ENCODE measurements at regions not wholly inside any gene's neighbourhood (a gene's known extent, or its start where the extent isn't known, plus 50 kb on each side); places are given as distances from the start of the nearest gene placed in this dataset.

DNA sequence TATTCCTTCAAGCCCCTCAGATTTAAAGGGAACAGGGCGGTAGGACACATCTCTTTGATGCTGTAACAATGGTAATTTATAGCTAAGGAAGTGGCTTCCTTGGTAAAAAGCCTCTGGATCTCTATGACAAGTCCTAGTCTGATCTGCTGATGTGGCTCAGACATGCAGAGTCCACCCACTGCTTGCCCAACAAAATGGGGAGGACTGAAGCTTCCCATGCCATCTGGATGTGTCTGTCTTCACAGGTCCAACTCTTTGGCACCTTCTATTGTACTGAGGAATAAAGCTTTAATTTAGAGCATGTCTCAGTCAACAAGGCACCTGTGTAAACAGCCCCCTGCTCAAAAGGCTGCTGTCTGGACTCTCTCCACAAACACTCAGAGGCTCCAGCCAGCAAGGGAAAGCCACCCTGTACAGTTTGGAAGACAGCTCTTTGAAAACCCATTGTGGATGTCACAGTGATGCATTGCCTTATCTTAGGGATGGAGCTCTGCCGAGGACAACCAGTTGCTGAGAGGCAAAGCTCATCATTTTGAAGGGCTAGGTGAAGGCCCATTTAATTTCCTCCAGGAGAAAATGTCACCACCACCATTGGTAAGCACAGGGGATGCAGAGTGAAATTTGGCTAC lies 348.6 kb upstream of the GRM7 start:
- no peak for DNase-seq (ENCODE audit: low read depth)

DNA sequence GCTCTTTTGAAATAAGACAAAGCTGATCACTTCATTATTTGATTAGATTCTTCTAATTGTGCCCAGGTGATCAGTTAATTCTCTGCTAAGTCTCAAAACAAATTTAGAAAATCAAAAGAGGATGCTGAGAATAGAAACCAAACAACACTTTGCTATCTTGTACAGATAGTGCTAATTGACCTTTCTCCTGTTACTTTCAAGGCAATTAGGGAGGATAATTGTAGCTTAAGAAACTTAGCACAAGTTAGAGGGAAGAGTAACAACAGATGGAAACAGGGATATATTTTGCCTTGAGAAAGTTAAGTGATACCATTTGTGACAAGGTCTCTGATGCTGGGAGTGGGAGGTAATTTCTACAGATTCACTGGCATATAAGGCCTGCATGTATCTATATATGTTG lies 344.8 kb upstream of the GRM7 start:
- no peak for DNase-seq (ENCODE audit: low read depth)

DNA sequence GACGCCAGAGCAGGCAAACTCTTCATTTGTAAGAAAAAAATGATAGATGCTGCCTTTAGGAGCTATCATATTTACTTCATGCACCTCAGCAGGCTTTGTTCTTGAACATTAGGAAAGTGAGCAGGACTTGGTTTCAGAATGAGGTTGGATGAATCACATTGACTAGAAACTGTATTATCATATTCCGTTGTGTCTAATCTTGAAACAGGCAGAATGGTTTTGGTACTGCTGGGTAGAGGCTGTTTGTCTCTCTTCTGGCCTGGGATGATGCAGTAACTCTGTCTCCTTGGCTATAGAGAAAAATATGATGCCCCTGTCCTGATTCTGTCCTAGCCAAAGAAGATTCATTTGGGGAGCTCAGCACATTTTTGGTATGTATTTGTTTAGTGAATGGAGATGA lies 344.2 kb upstream of the GRM7 start:
- no peak for DNase-seq (ENCODE audit: low read depth)

DNA sequence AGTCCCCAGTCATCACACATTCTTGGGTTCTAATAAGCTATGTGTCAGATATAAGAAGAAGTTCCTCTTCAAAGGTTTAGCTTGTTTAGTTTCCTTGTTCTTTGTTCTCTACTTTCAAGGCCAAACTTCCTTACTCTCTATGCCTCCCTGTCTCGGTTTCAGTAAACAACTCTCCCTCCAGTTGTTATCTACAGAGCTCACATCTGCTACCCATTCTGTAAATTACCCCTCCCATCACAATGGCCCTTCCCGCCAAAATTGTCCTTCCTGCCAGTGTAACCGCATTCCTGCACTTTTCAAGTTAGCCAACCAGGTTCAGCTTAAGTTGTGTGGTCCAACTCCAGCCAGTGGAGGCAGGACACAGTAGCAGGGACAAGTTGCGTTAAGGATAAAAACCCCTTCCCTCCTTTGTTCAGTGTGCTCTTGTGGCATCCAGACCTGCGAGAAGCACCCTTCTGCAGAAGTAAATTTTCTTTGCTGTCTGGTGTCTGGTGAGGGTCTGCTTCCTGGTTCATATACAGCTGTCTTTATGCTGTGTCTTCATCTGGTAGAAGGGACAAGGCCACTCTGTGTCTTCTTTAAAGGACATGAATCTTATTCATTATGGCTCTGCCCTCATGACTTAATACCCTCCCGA lies 342.1 kb upstream of the GRM7 start:
- DNase-seq (ENCODE audit: low read depth): no peak

DNA sequence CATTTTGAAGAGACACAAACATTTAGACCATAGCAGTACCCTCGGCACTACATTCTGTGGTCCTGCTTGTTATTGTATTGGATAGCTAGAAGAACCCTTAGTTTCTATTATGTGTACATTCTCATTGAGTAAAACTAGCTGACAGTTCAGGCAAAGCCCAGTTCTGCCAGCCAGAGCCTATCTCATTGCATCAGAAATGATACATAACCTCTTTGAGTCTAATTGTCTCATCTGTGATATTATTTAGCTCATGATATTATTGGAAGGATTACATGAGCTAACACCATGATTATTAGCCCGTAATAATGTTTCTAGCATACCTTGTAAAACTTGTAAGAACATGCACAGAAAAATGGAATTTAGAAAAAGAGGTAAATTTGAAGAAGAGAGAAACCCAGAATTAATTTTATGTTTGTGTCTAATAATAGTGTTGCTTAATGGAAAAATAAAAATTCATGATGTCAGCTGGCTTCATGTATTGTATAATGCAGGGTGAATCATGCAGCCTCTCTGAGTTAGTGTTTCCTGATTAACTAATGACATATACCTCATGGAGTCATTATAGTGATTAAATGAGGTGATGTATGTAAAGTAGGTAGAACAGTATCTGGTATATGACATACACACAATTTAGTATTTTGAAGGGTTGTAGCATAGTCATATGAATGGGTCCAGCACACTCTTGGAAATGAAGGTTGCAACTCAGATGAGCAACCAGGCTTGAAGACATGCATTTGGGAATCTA lies 339.4 kb upstream of the GRM7 start:
- DNase-seq (ENCODE audit: low read depth): no peak

DNA sequence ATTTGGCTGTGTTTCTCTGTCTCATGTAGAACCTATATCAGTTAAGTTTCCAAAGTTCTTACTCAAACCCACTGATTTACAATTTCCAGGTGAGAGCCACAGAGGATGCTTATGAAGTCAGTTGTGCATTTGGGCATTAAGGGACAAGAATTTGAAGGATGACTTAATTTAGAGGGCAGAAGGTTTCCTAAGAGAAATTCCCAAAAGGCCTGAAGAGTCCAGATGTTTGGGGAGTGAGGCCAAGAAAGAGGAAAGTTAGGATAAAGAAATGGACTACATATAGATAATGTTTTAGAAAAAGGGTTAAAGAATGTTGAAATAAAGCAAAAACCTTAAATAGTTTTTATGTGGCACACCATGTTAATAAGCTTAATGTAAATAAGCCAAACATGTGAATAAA lies 338.7 kb upstream of the GRM7 start:
- no peak for DNase-seq (ENCODE audit: low read depth)

DNA sequence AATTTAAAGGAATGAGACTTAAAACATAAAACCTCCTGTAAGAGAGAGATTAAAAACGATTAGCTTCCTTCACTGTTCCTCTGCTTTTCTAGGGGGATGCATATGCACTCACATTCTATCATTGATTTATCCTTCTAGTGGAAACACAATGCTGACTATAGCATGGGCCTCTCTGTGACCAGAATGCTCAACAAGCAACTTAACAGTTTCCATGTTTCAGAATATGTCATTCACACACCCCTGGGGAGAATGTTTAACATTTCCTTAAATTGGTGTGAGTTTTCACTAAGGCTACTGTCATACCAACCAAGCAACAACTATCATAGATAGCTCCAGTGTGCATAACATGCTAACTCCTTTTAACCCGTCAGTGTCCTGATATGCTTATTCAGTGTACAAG lies 337.9 kb upstream of the GRM7 start:
- no peak for DNase-seq (ENCODE audit: low read depth)

DNA sequence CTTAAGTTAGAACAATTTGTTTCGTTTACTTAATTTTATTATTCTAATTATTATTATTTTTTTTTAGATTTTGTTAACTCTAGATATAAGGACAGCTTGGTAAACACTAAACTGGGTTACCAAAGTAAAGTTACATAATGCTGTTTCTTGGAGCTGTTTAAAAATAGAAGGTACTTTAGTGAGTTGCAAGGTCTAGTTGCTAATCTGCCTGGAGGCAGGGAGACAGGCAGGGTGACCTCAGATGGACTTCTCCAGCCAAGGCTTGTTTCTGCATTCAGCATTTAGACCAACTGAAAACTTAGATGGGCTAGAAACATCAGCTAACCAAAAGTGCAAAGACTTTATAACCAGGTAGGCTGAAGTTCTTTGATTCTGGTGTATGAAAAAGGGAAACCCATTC lies 336.4 kb upstream of the GRM7 start:
- DNase-seq (ENCODE audit: low read depth): no peak

DNA sequence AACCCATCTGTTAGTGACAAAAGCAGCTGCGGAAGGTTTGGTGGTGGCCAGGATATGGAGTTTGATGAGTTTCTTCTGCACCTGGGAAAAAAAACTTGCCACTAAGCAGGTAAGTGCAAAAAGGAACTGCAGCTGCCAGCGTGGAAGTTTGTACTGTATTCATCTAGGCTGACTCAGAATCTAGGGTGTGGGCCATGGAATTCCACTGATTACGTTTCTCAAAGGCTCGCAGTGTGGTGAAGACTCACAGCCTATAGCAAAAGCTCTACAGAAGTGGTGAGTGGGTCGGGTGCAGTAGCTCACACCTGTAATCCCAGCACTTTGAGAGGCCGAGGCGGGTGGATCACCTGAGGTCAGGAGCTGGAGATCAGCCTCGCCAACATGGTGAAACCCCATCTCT lies 334.6 kb upstream of the GRM7 start:
- DNase-seq (ENCODE audit: low read depth): no peak

DNA sequence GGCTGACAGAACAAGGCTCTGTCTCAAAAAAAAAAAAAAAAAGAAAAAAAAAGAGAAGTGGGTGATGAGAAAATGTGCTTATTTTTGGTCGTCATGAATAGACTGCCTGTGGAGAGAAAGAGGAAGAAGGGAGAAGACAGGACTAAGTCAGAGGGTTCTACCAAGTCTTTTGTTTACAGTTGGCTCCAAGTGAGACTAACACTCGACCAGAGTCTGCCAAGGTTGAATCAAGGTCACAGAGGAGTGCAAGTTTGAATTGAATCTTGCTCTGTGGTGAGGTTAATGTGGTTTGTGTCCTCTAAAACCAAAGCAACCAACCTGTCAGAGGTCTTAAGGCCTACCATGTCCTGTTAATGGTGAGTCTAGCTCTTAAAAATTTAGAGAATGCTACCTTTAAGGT lies 334.1 kb upstream of the GRM7 start:
- DNase-seq (ENCODE audit: low read depth): no peak

DNA sequence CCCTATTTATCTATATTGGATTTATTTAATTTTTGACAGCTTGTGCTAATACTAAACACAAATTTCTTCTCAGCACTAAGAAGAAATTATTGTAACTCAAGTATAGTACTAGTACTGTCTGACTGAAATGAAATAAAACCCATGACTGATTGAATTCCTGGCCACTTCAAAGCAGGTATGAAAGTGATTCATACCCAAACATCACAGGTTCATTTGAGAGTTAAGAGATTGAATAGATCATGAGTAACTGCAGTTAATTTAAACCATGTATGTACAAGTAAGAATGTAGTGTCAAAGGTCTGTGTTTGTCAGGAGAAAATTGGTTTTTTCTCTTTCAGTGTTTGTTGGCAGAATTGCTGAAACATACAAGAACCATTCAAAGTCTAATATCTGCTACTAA lies 332.0 kb upstream of the GRM7 start:
- no peak for DNase-seq (ENCODE audit: low read depth)

DNA sequence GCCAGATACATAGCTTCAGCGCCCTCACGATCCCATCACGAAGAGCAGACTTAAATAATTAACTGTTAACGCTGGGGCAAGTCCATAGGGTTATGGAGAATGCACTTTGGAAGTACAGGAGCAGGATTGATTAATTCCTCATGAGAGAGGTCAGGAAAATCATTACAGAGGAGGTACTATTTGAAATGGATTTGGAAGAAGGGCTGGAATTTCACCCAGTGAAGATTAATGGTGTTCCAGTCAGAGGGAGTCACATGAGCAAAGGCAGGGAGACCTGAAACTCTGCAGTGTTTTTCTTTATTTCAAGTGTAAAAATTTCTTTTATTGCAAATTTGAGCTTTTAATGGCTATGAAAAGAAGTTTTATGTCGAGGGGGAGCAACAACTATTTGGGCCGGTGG lies 329.8 kb upstream of the GRM7 start:
- DNase-seq (ENCODE audit: low read depth): no peak

DNA sequence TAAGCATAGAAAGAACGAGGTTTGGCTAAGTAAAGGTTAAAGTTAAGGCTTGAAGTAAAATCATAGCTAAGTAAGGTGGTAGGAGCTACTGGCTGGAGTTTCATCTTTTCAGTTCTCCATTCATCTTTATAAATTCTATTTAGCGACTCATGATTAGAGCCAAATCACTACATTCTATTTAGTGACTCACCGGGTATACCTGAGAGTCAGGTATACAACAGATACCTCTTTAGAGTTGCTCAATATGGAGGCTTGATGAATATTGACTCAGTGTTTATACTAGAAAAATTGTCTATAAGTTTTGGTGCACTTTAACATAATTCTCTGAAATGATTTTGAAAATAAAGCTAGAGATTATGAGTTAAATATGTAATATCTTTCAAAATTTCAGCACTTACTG lies 328.8 kb upstream of the GRM7 start:
- no peak for DNase-seq (ENCODE audit: low read depth)

DNA sequence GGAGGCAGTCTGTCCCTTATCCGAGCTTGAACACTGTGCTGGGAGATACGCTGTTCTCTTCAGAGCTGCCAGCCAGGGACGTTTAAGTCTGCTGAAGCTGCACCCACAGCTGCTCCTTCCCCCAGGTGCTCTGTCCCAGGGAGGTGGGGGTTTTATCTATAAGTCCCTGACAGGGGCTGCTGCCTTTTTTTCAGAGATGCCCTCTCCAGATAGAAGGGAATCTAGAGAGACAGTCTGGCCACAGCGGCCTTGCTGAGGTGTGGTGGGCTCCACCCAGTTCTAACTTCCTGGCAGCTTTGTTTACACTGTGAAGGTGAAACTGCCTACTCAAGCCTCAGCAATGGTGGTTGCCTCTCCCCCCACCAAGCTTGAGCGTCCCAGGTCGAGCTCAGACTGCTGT lies 319.9 kb upstream of the GRM7 start:
- DNase-seq (ENCODE audit: low read depth): no peak

DNA sequence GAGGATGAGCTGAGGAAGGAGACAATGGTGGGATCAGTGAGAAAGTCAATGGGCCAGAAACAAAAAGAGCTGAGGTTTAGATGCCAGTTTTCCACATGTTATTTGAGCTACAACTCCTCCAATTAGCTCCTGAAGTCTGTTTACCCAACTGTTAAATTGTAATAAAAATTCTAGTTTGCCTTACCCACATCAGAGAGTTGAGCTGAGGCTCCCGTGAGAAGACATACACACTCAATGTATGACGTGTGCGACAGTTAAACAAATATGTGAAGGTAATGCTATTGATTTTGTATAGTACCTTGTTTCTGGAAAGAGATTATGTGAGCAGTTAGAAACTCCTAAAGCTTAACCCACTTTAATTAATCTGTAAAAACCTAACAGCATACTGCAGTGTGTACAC lies 318.1 kb upstream of the GRM7 start:
- no peak for DNase-seq (ENCODE audit: low read depth)

DNA sequence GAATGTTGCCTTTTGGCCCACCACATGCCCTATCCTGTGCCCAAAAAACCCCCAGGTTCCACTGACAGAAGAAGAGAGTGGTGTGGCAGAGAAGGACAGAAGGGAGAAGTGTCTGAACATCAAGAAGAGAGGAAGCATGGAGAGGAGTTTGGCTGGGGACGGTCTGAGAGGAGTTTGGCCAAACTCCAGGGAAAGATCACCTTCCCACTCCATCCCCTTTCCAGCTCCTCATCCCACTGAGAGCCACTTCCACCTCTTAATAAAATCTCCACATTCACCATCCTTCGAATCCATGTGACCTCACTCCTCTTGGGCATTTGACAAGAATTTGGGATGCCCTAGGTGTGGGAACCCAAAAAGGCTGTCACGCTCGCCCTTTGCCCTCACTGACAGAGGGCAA lies 311.6 kb upstream of the GRM7 start:
- no peak for DNase-seq (ENCODE audit: low read depth)

DNA sequence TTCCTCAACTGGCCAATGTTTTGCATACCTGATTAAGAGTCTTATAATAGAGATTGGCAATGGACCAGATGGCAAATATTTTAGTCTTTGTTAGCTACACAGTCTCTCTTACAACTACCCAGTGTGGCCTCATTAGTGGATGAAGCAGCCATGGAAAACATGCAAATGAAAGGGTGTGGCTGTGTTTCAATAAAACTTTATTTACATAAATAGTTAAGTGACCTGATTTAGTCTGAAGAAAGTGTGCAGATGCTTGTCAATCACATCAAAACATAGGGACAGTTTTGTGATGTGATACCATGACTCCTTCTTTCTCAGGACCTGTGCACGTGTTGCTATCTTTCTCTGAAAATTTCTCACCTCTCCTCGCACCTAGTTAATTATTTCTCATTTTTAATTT lies 309.8 kb upstream of the GRM7 start:
- no peak for DNase-seq (ENCODE audit: low read depth)

DNA sequence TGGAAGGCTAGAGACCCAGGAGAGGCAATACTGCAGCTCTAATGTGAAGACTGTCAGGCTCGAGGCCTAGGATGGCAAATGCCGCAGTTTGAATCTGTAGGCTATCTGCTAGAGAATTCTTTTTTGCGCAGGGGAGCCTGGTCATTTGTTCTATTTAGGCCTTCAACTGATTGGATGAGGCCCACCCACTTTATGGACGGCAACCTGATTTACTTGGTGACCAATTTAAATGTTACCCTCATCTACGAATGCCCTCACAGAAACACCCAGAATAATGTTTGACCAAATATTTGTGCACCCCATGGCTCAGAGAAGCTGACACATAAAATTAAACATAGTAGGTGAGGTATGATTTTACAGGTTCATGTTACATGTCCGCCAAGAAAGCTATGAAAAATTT lies 300.7 kb upstream of the GRM7 start:
- no peak for DNase-seq (ENCODE audit: low read depth)

DNA sequence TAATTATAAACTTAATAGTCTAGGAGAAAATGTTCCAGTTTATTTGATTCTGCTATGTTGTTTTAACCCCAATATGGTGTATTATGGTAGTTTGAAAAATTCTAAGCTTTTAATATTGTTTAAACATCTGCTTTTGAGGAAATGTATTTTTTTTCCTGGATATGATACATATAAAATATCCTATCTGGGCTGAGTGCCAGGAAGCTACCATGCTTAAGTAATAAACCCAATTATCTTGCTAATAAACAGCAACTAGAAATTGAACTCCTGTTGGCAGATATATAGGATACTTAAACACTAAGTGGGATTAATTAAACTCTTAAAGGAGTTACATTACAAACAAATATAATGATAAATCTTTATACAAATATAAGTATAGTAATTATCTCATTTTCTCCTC lies 293.7 kb upstream of the GRM7 start:
- DNase-seq (ENCODE audit: low read depth): no peak

DNA sequence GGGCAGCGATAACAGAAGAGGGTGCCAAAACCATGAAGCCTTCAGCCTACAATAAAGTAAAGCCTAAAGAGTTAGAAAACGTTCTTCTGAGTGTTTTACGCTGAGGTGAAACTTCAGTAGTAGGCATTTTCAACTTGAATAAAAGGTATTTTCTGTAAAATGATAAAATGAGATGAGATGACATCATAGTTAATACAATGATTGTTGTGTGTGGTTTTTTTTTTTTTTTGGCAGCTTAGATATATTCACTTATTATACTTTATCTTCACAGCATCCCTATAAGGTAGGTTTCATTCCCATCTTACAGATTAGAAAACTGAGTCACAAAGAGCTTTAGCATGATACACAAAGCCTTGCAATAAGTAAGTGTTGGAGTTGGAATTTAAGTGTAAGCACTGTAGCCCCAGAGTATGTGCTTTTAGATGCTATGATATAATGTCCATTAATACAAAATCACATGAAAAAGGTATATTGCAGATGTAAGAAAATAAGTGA lies 291.9 kb upstream of the GRM7 start:
- no peak for DNase-seq (ENCODE audit: low read depth)

DNA sequence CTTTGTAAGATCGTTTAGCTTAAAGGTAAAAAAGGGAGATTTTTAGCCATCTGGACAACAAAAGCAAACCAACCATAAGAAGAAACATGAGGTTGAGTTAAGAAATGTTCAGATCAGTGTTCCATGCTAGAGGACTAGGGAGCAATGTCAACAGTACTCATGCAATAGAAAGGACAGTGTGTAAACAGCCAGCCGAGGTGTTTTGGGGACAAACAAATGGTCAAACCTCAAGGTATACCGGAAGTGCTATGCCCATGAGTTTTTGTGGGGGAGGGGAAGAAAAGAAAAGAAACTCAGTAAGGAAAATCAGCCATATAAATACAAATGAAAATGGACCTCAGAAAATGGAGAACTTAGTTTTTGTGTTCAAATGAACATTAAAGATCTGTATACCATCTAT lies 289.5 kb upstream of the GRM7 start:
- no peak for DNase-seq (ENCODE audit: low read depth)

DNA sequence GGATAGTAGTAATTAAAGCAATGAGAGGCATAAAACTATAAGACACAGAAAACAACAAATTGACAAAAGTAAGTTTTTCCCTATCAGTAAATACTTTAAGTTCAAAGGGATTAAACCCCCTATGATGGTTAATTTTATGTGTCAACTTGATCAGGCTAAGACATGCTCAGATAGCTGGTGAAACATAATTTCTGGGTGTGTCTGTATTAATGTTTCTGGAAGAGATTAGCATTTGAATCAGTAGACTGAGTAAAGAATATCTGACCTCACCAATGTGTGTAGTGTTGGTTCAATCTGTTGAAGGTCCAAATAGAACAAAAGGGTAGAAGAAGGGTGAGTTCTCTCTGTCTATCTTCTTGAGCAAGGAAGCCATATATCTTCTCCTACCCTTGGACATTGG lies 283.3 kb upstream of the GRM7 start:
- no peak for DNase-seq (ENCODE audit: low read depth)

DNA sequence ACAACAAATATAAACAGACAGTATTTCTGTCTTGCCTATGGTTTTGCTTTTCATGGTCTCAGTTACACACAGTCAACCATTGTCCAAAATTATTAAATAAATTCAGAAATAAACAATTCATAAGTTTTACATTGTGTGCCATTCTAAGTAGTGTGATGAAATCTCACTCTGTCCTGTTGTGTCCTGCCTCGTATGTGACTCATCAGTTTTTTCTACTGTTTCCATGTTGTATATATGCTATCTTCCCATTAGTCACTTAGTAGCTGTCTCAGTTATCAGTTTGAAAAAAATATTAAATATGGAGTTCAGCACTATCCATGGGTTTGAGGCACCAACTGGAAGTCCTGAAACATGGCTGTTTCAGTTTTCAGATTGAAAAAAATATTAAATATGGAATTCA lies 282.4 kb upstream of the GRM7 start:
- no peak for DNase-seq (ENCODE audit: low read depth)

DNA sequence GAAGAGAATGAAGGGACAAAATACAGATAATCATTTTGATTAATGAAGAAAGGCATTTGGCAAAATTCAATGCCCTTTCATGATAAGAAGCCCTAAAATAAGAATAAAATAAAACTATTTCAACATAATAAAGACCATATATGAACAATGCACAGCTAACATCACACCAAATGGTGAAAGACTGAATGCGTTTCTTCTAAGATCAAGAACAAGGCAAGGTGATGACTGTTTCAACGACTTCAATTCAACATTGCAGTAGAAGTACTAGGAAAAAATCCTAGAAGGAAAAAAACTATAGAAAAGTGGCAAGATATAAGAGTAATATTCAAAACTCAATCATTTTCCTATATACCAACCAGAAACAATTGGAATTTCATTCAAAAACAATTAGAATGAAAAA lies 280.1 kb upstream of the GRM7 start:
- DNase-seq (ENCODE audit: low read depth): no peak

Data from stimulated activated CD8-positive, alpha-beta memory T cell treated with anti-CD3 and anti-CD28 coated beads, Interleukin-12 subunit alpha, Interleukin-12 subunit beta, amount 100 ng/mL, for 4 hours (primary cell).